Upper lobe of left lung (tissue), 4 donors: ENCODE measurements at regions not wholly inside any gene's neighbourhood (a gene's known extent, or its start where the extent isn't known, plus 50 kb on each side); places are given as distances from the start of the nearest gene placed in this dataset.

ENCODE experiments used
- CTCF ChIP-seq, 6 experiments: fragments of 450-650 bp in 4 of 6; fragments of 200-600 bp in 2 of 6; sonication (generic) in 2 of 6; IDR thresholded peaks; one replicate each; pipeline ENCODE4 v1.5.1; 2016 to 2019; ENCODE audit warnings: antibody characterized with exemption in 6 of 6
- EP300 ChIP-seq, 4 donors: sonication (generic); formaldehyde crosslinking; IDR thresholded peaks; one replicate each; pipeline ENCODE4 v1.5.1; 2017; ENCODE audit warnings: antibody characterized with exemption in 4 of 4, control low read depth in 2 of 4
- POLR2A ChIP-seq, 4 donors: fragments of 450-650 bp; IDR thresholded peaks; one replicate each; pipeline ENCODE4 v1.5.1; 2016 to 2017; ENCODE audit warnings: antibody characterized with exemption in 4 of 4, mild to moderate bottlenecking in 2 of 4

GRCh38 chr1:5464366-5464765 is 527.9 kb downstream of the NPHP4 start:
- TF ChIP-seq EP300 (IDR thresholded peaks at IDR 0.05) = no peak
- TF ChIP-seq CTCF (IDR thresholded peaks at IDR 0.05) = no peak
- no peak for TF ChIP-seq POLR2A (IDR thresholded peaks at IDR 0.05)
